NCI-H2227 treated with DMSO at 0.1 percent for 48 hours (cell line): ENCODE measurements at regions not wholly inside any gene's neighbourhood (a gene's known extent, or its start where the extent isn't known, plus 50 kb on each side); places are given as distances from the start of the nearest gene placed in this dataset.
"Not testable (repeated sequence)": the region's sequence is repeated elsewhere in the genome, so short reads cannot be mapped to it uniquely, and the experiment has no call there.

Experiments used
- DNase-seq: peaks from one replicate; lab custom pipeline; 2025; lab: John Stamatoyannopoulos, UW

- not testable (repeated sequence) for DNase-seq
Observed at GRCh38 chr6:26720663-26721218, 61.2 kb upstream of the ZNF322 start.

GRCh38 chr6:26730019-26730766 is 70.6 kb upstream of the ZNF322 start:
- not testable (repeated sequence) for DNase-seq

- not testable (repeated sequence) for DNase-seq
Observed at GRCh38 chr6:26734776-26735472, 75.4 kb upstream of the ZNF322 start.

- no peak for DNase-seq
Observed at GRCh38 chr6:26739811-26740210, 80.3 kb upstream of the ZNF322 start.

- no peak for DNase-seq
Observed at GRCh38 chr6:26743157-26743821, 83.7 kb upstream of the ZNF322 start.

- DNase-seq = no peak
Observed at GRCh38 chr6:26743941-26744699, 84.6 kb upstream of the ZNF322 start.

GRCh38 chr6:26744837-26745282 is 85.3 kb upstream of the ZNF322 start:
- not testable (repeated sequence) for DNase-seq

GRCh38 chr6:26745964-26746363 is 86.4 kb upstream of the ZNF322 start:
- not testable (repeated sequence) for DNase-seq

- DNase-seq = not testable (repeated sequence)
Observed at GRCh38 chr6:26749126-26749758, 89.7 kb upstream of the ZNF322 start.

- DNase-seq = not testable (repeated sequence)
Observed at GRCh38 chr6:26749759-26750126, 90.2 kb upstream of the ZNF322 start.

- no peak for DNase-seq
Observed at GRCh38 chr6:26754212-26754611, 94.7 kb upstream of the ZNF322 start.

- DNase-seq = not testable (repeated sequence)
Observed at GRCh38 chr6:26754801-26755200, 95.3 kb upstream of the ZNF322 start.

- not testable (repeated sequence) for DNase-seq
Observed at GRCh38 chr6:26756067-26756805, 96.7 kb upstream of the ZNF322 start.

- DNase-seq = not testable (repeated sequence)
Observed at GRCh38 chr6:26766203-26766902, 106.8 kb upstream of the ZNF322 start.

GRCh38 chr6:26770941-26771666 is 111.6 kb upstream of the ZNF322 start:
- not testable (repeated sequence) for DNase-seq

- DNase-seq = not testable (repeated sequence)
Observed at GRCh38 chr6:26773414-26773813, 113.9 kb upstream of the ZNF322 start.

- DNase-seq = not testable (repeated sequence)
Observed at GRCh38 chr6:26780563-26780962, 121.0 kb upstream of the ZNF322 start.

- not testable (repeated sequence) for DNase-seq
Observed at GRCh38 chr6:26795474-26796307, 136.1 kb upstream of the ZNF322 start.
